Thoracic aorta (tissue), 2 donors: ENCODE measurements at regions not wholly inside any gene's neighbourhood (a gene's known extent, or its start where the extent isn't known, plus 50 kb on each side); places are given as distances from the start of the nearest gene placed in this dataset.
"Not testable (repeated sequence)": the region's sequence is repeated elsewhere in the genome, so short reads cannot be mapped to it uniquely, and the experiment has no call there.

Experiments
- ATAC-seq: fragments of 150-250 bp; one replicate; pipeline ENCODE4 v1.8.0; 2017; ENCODE audit warnings: low read depth; ENCODE audit not compliant: insufficient number of reproducible peaks, low FRiP score
- DNase-seq: peaks from one replicate; pipeline ENCODE4 v3.0.0-alpha.2; 2020; ENCODE audit warnings: low spot score
- H3K27ac ChIP-seq, 2 donors: fragments of 200-600 bp; sonication (generic); 1 replicate in 1 of 2; 2 replicates in 1 of 2; pipeline ENCODE4 v1.5.1; 2016; ENCODE audit warnings: mild to moderate bottlenecking in 2 of 2, moderate library complexity in 2 of 2
- H3K27me3 ChIP-seq: fragments of 200-600 bp; sonication (generic); replicated peaks from 2 replicates; pipeline ENCODE4 v1.6.0; 2016; ENCODE audit warnings: mild to moderate bottlenecking; ENCODE audit not compliant: insufficient read depth
- H3K36me3 ChIP-seq: fragments of 200-600 bp; sonication (generic); one replicate; pipeline ENCODE4 v1.5.1; 2016
- H3K4me1 ChIP-seq, 2 donors: fragments of 200-600 bp; sonication (generic); 1 replicate in 1 of 2; 2 replicates in 1 of 2; pipeline versions ENCODE4 v1.5.1 to v1.6.0; 2016; ENCODE audit warnings: low read depth in 2 of 2, mild to moderate bottlenecking in 1 of 2; ENCODE audit not compliant: control insufficient read depth in 1 of 2
- H3K4me3 ChIP-seq: fragments of 200-600 bp; sonication (generic); 2 replicates; pipeline ENCODE4 v1.5.1; 2016; ENCODE audit warnings: mild to moderate bottlenecking
- H3K9me3 ChIP-seq: fragments of 200-600 bp; sonication (generic); 2 replicates; pipeline ENCODE4 v1.5.1; 2016
- CTCF ChIP-seq: fragments of 200-600 bp; sonication (generic); IDR thresholded peaks from one replicate; pipeline ENCODE4 v1.5.1; 2019; ENCODE audit warnings: antibody characterized with exemption

- Histone ChIP-seq H3K27ac (no peak overlapping the region), H3K4me1 (no peaks in the 10 kb centered on the region), H3K36me3 (no peaks in the 10 kb centered on the region), H3K9me3 (no peaks in the 10 kb centered on the region), H3K4me3 (no peak overlapping the region), H3K27me3 (no peaks in the 10 kb centered on the region)
- DNase-seq (no peak), ATAC-seq (no peak)
- no peak for TF ChIP-seq CTCF
These were observed 202.0 kb downstream of the SHQ1 start for GRCh38 chr3:72646263-72646662.

- ATAC-seq, DNase-seq: not testable (repeated sequence)
These were observed 204.6 kb downstream of the SHQ1 start for GRCh38 chr3:72643635-72644034.

GRCh38 chr3:72641684-72642083 is 206.6 kb downstream of the SHQ1 start:
- Histone ChIP-seq H3K36me3 (no peaks in the 10 kb centered on the region), H3K4me3 (no peak overlapping the region), H3K27me3 (no peaks in the 10 kb centered on the region), H3K4me1 (no peaks in the 10 kb centered on the region), H3K9me3 (no peaks in the 10 kb centered on the region), H3K27ac (no peak overlapping the region)
- no peak for TF ChIP-seq CTCF
- no peak for ATAC-seq
- no peak for DNase-seq

More at GRCh38 chr3:72643635-72644034, 204.6 kb downstream of the SHQ1 start:
- H3K36me3 ChIP-seq, H3K4me1 ChIP-seq, H3K4me3 ChIP-seq, H3K27me3 ChIP-seq, H3K9me3 ChIP-seq, H3K27ac ChIP-seq: not testable (repeated sequence)

GRCh38 chr3:72641072-72641471 is 207.2 kb downstream of the SHQ1 start:
- no peaks in the 10 kb centered on the region for H3K36me3 ChIP-seq
- H3K4me3 ChIP-seq: no peak overlapping the region
- H3K27ac ChIP-seq: no peak overlapping the region
- no peaks in the 10 kb centered on the region for H3K27me3 ChIP-seq
- no peak for TF ChIP-seq CTCF
- H3K9me3 ChIP-seq: no peaks in the 10 kb centered on the region
- ATAC-seq (no peak), DNase-seq (no peak)
- no peaks in the 10 kb centered on the region for H3K4me1 ChIP-seq

GRCh38 chr3:72636969-72637597 is 211.2 kb downstream of the SHQ1 start:
- Histone ChIP-seq H3K4me1 (no peaks in the 10 kb centered on the region), H3K9me3 (no peaks in the 10 kb centered on the region), H3K27ac (no peak overlapping the region), H3K36me3 (no peaks in the 10 kb centered on the region), H3K27me3 (no peaks in the 10 kb centered on the region), H3K4me3 (no peak overlapping the region)
- DNase-seq (no peak), ATAC-seq (no peak)
- TF ChIP-seq CTCF: no peak

GRCh38 chr3:72635551-72635950 is 212.7 kb downstream of the SHQ1 start:
- Histone ChIP-seq H3K4me3 (no peak overlapping the region), H3K27ac (no peak overlapping the region), H3K4me1 (no peaks in the 10 kb centered on the region), H3K9me3 (no peaks in the 10 kb centered on the region), H3K36me3 (no peaks in the 10 kb centered on the region), H3K27me3 (no peaks in the 10 kb centered on the region)
- ATAC-seq (no peak), DNase-seq (no peak)
- TF ChIP-seq CTCF: no peak
